Hepatocyte (in vitro differentiated cells): ENCODE measurements at regions not wholly inside any gene's neighbourhood (a gene's known extent, or its start where the extent isn't known, plus 50 kb on each side); places are given as distances from the start of the nearest gene placed in this dataset.

Experiments used
- EZH2 ChIP-seq: fragments of 200-600 bp; sonication (generic); IDR thresholded peaks from 2 replicates; pipeline ENCODE4 v1.6.1; 2016; ENCODE audit warnings: antibody characterized with exemption, mild to moderate bottlenecking, borderline replicate concordance
- EZH2phosphoT487 ChIP-seq: fragments of 200-600 bp; sonication (generic); IDR thresholded peaks from one replicate; pipeline ENCODE4 v1.6.1; 2018; ENCODE audit warnings: antibody characterized with exemption, mild to moderate bottlenecking, low read depth, moderate library complexity; ENCODE audit not compliant: unreplicated experiment, severe bottlenecking
- TF ChIP-seq, protein P1 (sequence below): fragments of 200-600 bp; sonication (generic); IDR thresholded peaks from 2 replicates; pipeline ENCODE4 v1.5.1; 2016; ENCODE audit warnings: antibody characterized with exemption, mild to moderate bottlenecking; ENCODE audit not compliant: poor library complexity

DNA sequence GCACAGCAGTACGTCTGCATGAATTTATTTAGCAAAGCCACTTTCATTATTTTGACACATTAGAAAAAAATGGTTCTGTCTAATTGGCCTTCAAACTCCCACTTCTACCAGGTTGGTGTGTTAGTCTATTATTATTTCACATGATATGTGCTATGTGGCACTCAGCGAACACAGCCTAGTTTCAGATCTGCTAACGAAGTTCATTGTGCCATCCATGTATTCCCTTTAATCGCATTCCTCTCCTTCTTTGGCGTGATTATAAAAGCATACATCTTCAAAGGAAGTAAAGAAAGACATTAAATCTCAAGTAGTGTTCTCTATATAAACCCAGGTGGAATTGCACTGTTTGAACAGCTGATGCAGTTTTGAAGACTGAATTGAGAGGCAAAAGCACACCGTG lies 96.4 kb upstream of the CACNA2D1 start:
- TF ChIP-seq, protein P1, sequence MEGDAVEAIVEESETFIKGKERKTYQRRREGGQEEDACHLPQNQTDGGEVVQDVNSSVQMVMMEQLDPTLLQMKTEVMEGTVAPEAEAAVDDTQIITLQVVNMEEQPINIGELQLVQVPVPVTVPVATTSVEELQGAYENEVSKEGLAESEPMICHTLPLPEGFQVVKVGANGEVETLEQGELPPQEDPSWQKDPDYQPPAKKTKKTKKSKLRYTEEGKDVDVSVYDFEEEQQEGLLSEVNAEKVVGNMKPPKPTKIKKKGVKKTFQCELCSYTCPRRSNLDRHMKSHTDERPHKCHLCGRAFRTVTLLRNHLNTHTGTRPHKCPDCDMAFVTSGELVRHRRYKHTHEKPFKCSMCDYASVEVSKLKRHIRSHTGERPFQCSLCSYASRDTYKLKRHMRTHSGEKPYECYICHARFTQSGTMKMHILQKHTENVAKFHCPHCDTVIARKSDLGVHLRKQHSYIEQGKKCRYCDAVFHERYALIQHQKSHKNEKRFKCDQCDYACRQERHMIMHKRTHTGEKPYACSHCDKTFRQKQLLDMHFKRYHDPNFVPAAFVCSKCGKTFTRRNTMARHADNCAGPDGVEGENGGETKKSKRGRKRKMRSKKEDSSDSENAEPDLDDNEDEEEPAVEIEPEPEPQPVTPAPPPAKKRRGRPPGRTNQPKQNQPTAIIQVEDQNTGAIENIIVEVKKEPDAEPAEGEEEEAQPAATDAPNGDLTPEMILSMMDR = no peak
- TF ChIP-seq EZH2 = no peak
- no peak for TF ChIP-seq EZH2phosphoT487
